ENCODE measurements at regions not wholly inside any gene's neighbourhood (a gene's known extent, or its start where the extent isn't known, plus 50 kb on each side); places are given as distances from the start of the nearest gene placed in this dataset.

DNA sequence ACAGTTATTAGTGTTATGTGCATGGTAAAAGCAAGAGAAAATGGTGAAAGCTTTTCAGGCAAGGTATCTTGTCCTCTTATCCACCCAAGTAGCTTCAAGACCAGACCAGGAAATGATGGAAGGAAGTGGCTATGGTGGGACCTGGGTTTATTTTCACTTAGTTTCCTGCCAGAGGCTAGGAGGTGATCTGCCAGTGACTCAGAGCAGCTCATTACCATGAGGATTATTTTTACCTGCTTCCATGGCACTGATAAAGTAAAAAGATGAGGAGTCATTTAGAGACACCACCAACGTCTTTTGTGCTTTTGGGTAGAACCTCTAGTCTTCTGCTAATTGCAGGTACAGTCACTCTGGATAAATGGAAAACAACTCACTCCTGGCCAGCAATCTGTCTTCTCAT lies 339.9 kb upstream of the KIRREL3 start:
- no peak for DNase-seq

DNA sequence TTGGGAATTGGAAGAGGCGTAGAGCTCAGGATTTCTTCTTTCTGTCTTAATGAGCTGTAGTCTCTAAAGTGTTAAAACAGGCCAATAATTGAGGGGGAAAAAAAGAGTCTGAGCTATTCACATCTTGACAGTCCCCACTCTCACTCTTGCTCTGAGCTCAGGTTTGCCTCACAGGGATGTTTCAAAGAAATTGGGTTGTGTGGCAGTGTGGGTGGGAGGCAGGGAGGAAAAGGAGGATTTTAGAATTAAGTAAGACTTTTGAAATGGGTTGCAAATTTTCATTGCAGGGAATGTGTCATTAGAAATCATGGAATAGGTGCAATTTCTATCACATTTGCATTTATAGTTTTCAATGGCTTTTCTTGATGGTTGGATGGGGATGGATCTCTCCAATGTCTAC lies 338.8 kb upstream of the KIRREL3 start:
- DNase-seq = no peak

DNA sequence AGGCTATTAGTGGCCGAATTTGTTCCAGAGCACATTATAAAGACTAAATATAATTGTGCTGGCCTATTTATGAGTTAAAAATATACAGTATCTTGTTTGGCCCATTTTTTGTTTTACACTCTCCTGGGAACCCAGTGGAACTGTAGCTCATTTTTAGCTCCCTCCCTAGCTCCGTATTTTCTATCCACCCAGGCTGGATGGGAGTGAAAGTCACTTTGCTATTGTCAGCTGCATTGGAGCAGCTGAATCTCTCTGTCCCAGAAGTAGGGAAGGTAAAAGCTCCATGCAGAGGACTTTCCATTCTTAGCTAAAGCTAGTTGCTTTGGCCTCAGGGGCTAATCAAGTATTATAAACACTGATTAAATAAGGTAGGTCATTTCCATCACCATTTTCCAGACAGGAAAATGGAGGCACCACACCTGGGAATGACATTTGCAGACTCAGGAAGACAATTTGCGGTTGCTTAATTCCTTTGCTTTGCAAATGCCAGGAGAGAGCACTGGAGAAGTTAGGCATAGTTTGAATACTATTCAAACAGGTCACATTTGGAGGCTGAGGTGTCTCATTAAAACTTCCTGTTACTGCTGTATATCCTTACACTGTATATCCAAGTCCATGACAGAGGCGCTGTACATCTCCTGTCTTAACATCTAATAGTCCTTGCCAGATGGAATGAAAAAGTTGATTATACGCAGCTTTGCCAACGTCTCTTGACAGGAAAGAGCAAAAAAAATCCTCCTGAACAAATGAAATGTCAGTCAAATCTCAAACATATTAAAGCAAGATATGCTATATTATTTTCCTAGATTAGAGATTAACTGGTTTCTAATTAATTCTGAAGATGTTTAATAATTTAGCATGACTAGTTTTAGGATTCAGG lies 338.1 kb upstream of the KIRREL3 start:
- no peak for DNase-seq

DNA sequence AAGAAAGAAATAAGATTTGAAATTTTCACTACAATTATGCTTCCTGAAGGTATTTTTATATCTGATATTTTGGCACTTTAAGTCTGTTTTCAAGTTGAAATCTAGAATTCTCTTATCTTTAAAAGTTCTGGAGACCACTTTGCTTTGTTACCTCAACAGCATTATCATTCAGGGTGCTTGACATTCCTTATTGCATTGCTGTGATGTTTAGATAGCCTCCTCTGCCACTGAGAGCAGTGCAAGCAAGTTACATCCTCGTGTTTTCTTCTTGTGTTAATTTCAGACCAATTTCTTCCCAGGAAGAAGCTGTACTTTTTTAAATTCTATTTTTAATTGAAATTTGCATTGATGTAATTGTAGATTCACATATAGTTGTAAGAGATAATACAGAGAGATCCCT lies 333.9 kb upstream of the KIRREL3 start:
- DNase-seq = no peak

DNA sequence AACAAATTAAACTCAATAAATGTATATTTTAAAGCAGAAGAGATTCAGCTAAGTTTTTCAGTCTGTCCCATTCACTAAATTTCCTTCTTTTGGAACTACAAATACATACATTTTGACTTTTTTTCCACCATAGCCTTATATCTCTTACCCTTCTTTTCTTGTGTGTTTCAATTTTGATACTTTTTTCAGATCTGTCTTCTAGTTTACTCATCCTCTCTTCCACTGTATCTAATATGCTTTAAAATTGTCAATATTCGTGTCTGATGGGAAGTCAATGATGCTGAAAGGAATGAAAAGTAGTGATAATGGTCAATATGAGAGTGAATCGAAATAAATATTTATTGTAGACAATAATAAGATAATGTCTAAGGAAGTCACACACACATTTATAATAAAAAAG lies 332.3 kb upstream of the KIRREL3 start:
- DNase-seq = no peak

DNA sequence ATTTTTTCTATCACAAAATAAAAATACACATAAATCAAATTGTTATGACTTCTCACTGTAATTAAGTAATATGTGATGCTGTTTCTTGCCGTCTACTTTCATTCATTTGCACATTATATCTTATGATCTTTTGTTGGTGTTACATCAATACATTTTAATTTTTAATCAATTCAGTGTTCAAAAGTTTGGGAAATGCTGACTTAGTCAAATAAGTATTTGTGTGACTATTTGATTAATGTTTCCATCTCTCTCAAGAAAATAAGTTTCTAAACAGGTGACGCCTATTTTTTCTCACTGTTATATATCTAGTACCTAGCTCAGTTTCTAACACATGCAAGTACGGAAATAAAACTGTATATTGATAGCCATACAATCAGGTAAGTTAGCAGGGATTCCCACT lies 329.5 kb upstream of the KIRREL3 start:
- DNase-seq = no peak

DNA sequence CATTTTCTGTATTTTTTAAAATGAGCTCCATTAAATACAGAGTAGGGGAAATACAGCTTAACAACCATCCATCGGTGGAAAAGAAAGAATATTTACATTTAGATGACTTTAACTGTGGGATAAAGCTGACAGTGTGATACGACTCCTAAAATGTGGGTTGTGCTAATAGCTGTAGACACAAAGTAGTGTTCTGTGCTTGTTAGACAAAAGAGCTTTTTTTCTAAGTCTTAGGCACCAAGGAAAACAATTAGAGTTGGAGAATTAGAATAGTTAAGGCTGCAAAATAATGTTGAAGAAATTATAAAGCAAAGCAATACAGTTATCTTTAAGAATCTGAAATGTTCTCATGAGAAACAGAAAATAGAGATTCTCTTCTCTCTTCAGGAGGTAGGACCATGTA lies 307.7 kb upstream of the KIRREL3 start:
- no peak for DNase-seq

DNA sequence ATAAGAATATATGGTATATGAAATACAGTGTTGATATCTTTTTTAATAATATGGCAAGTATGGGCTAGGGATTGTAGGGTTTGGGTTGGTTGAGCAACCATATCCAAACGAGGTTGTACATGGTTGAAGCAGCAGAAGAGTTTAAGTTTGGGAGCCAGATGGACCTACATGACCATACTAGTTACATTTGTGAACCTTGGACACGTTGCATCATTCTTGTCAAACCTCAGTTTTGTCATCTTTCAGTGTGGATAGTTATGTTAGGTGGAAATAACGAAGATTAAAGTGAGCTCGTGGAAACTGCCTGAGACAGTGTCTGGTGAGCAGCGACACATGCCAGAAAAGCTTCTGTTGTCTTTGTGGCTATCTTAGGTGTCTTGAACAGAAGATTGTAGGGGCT lies 307.1 kb upstream of the KIRREL3 start:
- no peak for DNase-seq

DNA sequence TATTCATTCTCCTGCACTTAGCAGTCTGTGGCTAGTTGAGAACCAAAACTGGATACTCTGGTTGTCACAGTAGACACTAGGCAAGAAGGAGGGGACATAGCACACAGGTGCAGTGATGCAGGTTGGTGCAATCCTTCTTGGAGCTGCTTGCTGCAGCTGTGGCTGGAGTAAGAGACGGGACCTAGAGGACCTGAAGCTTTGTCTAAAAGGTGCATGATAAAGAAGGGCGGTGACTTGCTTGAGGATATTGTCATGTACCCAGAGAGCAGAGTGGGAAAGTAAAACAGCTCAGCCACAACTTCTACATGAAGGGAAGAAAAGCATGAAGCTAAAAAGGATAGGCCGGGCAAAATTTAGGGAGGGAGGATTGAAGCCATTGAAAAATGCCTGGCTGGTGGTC lies 304.1 kb upstream of the KIRREL3 start:
- no peak for DNase-seq

DNA sequence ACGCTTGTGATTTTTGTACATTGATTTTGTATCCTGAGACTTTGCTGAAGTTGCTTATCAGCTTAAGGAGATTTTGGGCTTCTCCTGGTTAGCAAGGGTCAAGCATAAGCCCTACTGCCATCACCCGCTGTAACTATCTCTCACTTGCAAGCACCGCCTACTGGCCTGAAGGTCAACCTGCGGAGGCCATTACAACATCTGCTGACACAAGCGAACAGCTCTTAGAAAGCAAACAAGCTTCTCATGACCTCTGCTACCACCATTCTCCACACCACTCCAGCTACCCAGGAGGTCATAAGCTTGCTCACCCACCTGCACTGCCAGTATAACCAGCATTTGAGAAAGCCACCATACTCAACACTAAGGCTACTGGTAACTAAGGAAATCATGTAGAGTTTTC lies 288.4 kb upstream of the KIRREL3 start:
- no peak for DNase-seq

DNA sequence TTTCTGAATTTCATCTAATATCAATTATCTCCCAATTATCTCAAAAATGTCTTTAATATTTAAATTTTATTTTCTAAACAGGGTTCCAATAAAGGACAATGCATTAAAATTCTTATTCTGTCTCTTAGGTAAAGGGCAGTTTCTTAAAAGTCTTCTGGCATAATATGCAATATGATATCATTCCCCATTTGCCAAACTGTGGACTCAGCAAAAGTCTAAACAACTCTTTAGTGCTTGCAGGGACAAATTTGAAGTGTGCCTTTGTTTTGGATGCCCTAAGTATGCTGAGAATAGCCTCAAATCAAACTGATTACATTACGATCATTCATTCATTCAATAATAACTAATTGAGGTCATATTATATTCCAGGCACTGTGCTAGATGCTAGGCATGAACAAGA lies 281.0 kb upstream of the KIRREL3 start:
- no peak for DNase-seq

DNA sequence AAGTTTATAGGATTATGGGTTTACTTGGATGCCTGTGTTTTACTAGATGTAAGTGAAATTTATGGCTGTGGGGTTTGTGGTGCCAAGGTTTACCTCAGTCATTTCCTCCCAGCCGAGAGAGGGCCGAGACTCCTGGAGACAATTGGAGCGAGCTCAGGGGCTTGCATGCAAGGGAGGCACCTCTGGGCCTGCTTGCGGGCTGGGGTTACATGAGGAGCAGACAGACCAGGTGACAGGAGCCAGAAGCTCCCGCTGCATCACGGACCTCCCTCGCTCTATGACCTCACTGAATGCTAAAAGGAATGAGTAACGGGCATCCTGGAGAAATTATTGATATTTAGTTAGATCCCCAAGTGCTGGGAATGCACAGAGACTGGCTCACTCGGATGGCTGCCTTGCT lies 275.2 kb upstream of the KIRREL3 start:
- no peak for DNase-seq

DNA sequence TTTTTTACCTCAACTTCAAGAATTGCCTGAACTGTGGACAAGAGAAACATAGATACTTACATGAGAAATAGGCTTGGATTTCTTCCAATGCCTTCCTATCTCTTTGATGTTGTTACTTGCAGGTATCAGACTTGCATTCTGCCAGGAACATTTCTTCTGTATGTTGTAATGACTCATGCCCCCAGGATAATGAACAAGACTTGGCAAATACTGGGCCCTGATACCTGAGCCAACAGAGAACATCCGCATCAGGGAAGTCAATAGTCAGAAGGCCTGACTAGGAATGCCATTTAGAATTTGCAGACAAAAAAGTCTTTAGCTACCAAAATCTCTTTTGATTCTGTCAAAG lies 273.7 kb upstream of the KIRREL3 start:
- no peak for DNase-seq

DNA sequence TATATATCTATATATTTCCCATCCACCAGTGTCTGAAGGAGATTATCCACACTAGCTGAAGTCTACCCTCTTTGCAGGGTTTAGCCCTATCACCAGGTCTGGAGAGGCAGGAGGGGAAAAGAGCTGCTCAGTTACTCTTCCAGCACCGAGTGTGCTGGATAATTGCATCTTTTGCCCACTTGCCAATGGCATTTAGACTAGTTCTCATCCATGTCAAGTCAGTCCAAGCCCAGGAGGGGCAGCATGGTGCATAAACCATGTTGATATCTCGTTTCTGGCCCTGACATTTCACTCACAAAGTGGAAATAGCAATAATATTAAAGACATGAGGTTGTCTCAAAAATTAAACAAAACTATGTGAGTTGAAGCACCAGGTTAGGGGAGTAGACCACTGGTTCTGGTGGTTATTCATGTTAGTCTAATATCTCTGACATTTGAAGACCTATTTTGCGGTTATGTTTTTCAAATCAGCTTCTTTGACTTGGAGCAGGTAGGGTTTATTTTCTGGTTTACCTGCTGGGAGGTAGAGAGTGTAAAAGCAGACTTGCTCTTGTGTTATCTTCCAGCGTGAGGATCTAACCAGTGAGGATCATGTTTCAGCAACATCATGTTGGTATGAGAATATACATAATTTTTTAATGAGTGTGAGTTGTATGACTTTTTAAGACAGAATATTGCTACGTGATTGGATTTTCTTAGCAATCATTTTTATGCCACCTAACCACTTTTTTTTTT lies 273.2 kb upstream of the KIRREL3 start:
- no peak for DNase-seq

DNA sequence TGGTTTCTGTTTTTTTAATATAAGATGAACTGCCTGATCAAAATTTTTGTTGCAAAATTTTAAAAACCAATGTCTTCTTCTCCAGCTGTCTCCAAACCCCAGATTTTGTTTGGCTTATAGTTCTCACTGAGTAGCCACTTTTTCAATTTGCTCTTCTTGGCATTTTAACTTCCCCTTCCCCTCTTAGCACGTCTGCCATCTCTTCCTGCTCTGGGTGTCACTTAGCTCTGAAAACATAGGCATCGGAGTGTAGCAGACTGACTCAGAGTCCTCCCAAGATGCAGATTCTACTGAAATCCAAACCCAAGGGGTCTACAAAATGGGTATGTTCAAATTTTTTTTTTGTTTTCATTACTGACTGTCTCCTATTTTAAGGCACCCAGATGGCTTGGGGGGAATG lies 270.3 kb upstream of the KIRREL3 start:
- DNase-seq = no peak

DNA sequence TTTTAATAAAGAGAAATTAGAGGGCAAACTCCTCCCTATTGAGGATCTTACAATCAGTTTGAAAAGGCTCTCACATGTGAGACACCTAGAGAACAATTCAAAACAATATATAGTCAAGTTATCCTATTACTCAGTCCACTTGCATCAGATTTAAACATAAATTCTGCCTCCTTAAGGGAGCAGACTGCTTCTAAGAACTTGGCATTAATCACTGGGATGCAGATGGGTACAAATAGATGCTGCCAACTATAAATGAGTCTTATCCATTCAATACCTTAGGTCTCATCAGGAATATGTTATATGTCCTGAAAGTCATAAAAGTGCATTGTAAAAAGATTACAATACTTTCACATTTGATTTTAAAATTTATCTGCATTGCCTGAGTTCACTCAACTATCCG lies 269.3 kb upstream of the KIRREL3 start:
- DNase-seq = no peak

DNA sequence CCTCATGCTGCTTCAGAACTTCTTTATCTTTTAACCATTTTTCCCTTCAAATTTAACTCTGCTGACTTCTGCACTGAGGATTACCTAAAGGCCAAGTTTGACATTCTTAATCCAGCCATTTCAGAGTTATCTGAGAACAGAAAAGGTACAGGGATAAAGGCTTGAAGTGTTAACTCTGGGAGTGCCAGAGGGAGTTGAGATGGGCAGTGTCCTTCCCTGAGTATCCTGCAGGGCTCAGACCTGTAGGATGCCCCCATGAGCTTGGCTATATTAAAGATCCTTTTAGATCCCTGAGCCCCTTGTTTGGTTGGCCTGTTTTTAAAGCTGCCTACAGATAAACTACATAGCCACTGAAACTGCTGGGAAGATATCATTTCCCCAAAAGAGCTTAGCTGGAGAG lies 268.4 kb upstream of the KIRREL3 start:
- DNase-seq = no peak

DNA sequence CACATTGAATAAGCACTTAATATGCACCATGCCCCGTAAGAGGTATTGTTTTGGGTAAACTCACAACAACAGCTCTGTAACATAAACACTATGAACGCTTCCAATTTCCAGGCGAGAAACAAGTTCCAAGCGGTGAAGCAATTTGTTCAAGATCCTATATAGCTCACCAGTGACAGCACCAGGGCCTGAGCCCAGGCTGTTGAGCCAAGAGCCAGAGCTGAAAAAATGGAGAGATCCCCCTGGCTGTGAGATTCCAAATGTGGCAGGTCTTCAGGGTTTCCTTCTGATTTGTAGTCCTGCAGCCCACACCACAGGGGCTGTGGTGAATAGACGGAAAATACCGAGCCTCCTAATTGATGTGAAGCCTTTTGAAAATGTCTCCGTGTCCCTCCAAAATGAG lies 268.0 kb upstream of the KIRREL3 start:
- DNase-seq = no peak

DNA sequence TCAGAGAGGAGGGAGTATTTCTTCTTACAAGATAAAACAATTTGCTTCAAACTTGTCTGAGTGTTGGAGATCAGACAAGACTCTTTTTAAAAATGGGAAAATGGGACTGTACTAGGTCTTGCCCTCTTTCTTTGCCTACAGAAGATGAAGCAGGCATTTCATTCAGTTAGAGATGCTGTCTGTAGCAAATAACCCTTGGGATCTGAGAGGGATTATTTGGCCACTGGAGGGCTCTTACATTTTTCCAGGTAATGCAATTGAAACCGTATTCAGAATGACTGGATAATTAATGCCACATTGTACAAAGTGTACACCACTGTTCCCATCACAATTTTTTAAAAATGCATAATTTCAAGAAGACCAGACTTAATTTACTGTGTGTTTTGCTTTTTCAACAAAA lies 258.5 kb upstream of the KIRREL3 start:
- DNase-seq = no peak

DNA sequence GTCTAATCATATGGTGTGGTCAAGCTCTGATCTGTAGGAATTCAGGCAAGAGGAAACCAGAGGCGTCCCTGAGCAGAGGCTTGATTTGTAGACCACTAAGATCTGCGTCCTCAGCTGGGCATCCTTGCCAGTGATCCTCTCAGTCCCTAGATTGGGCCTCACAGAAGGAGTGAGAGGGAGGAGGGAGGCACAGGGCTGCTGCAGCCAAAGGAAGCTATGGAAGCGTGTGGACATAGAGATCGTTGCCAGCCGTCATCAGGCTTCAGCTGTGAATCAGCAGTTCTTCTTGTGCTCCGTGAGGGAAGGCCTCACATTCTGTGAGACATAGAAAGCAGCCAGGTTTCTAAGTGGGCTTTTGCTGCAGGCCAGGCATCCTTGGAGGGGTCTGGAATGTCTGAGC lies 254.6 kb upstream of the KIRREL3 start:
- no peak for DNase-seq

DNA sequence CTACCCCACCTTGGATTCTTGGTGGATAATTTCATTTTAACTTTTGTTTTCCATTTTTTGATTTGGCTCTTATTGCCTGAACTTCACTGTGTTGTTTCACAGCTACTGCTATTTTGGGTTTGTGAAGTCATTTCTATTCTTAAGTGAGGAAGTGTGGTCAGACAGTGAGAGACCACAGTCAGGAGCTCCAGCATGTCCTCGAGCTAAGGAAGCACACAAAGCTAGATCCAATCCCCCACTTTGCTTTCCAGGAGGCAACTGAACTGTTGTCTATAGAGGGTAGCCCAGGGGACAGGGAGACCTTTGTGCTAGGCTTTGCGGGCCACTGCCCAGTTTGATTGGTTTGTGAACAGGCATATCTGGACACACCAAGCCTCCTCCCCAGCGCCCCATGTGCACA lies 251.8 kb upstream of the KIRREL3 start:
- no peak for DNase-seq

DNA sequence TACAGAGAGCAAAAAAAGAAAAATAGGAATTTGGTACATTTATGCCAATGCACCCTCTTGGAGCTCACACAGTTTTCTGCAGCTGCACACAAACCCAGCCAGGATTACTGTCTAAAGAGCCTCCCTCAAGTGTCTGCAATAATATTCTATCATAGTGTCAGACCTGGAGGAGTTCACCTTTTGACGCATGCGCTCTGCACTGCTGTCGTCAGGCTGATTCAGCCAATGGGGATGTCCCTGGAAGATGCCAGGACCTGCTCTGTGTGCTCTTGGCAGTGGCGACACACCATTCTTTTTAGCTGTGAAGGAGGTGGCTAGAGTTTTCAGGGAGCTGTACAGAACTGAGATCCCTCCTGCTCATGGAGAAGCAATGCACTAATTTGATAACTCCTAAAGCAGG lies 249.0 kb upstream of the KIRREL3 start:
- no peak for DNase-seq

DNA sequence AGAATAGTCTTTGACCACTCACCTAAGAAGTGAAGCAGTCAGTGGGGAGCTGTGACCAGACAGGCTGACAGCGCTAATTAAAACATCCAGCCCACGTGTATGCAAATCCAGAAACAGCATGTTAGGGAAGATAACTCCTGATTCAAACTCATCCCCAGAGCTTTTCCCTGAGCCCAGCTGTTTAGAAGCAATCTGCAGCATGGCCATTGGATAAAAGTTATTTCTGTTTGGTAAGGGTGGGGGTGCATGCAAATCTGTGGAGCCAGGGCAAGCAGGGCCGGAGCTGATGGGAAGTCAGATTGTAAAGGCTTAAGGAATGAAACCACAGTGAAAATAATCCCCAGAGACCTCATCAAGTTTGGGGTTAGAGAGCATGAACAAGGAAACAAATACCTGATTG lies 247.9 kb upstream of the KIRREL3 start:
- DNase-seq = no peak

DNA sequence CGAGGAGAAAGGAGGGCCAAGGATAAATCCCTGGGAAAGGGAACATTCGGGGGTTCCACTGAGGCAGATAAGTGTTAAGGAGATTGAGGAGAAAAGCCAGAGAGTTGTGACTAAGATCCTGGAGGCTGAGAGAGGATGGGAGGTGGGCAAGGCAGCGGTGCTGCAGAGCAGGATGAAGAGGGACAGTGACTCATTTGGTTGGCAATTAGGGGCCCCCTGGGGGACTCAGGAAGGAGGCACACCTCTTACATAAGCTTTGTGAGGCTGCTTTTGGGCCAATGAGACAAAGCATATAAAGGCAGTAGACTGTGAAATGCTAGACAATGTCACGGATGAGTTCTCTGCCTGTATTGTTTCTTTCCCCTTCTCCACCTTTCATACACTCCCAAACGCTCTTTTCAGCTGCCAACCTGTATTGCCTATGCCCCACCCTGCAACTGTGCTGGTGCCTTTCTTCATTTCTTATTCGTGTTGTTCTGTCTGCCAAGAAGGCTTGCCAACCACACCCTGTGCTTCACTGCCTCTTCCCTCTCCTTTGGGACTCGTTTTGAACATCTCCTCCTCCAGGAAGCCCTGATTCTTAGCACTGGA lies 246.8 kb upstream of the KIRREL3 start:
- DNase-seq = no peak

Measured in activated CD4-positive, CD25-positive, alpha-beta regulatory T cell treated with anti-CD3 and anti-CD28 coated beads, Interleukin-2, amount 50 U/mL, for 72 hours (primary cell).